Kidney (tissue), 13 donors: ENCODE measurements at regions not wholly inside any gene's neighbourhood (a gene's known extent, or its start where the extent isn't known, plus 50 kb on each side); places are given as distances from the start of the nearest gene placed in this dataset.

Source experiments
- DNase-seq, 5 donors: peaks; one replicate each; pipeline ENCODE4 v3.0.0-alpha.2; 2013 to 2020
- FAIRE-seq: peaks from 2 replicates; lab custom pipeline; 2012; peaks lifted over from hg19 to GRCh38; lab: Jason Lieb, UNC
- H3K27ac ChIP-seq, 2 donors: one replicate each; pipeline ENCODE4 v1.7.0; 2013; ENCODE audit warnings: low read depth in 2 of 2, low read length in 2 of 2, inconsistent platforms in 1 of 2
- H3K27me3 ChIP-seq: one replicate; pipeline ENCODE4 v1.7.1; 2013; ENCODE audit warnings: low read length, inconsistent platforms; ENCODE audit not compliant: control insufficient read depth, insufficient read depth
- H3K36me3 ChIP-seq, 3 donors: one replicate each; pipeline versions ENCODE4 v1.7.0 to v1.7.1; 2013; ENCODE audit warnings: low read length in 3 of 3, control low read depth in 1 of 3, inconsistent platforms in 1 of 3; ENCODE audit not compliant: insufficient read depth in 3 of 3, control insufficient read depth in 2 of 3
- H3K4me1 ChIP-seq, 3 donors: one replicate each; pipeline versions ENCODE4 v1.7.0 to v1.7.1; 2013; ENCODE audit warnings: low read length in 3 of 3, inconsistent platforms in 1 of 3, low read depth in 1 of 3; ENCODE audit not compliant: control insufficient read depth in 2 of 3, insufficient read depth in 2 of 3
- H3K4me3 ChIP-seq, 3 donors: one replicate each; pipeline versions ENCODE4 v1.7.0 to v1.8.1; 2013; ENCODE audit warnings: low read length in 3 of 3, control low read depth in 1 of 3, inconsistent platforms in 1 of 3
- H3K9ac ChIP-seq, 3 donors: one replicate each; pipeline versions ENCODE4 v1.7.0 to v1.7.1; 2013; ENCODE audit warnings: low read length in 3 of 3, control low read depth in 1 of 3, inconsistent platforms in 1 of 3
- H3K9me3 ChIP-seq, 3 donors: one replicate each; pipeline versions ENCODE4 v1.7.0 to v1.7.1; 2013; ENCODE audit warnings: low read length in 3 of 3, control low read depth in 1 of 3, inconsistent platforms in 1 of 3; ENCODE audit not compliant: control insufficient read depth in 2 of 3, insufficient read depth in 1 of 3
- CTCF ChIP-seq: IDR thresholded peaks from 3 replicates; pipeline ENCODE4 v1.5.1; 2012; ENCODE audit warnings: mild to moderate bottlenecking, moderate library complexity, borderline replicate concordance; ENCODE audit not compliant: insufficient read depth; ENCODE audit errors: extremely low read depth
- intact Hi-C: fragments of 100-400 bp; cut with DNase I; formaldehyde crosslinking; loops from one replicate; pipeline ENCODE4 v1.11.1; 2022
- donor health status: control.
- donor health status: control.
- donor health status: control.
- donor health status: control.
- donor health status: control.
- donor health status: DM: yes; HTN: yes; CAD: no.
- donor health status: Normal renal cell carcinoma (clear cell type).

GRCh38 chr2:191626497-191627151 is 51.3 kb upstream of the NABP1 start:
- Histone ChIP-seq H3K9ac (no peak overlapping the region), H3K27me3 (no peaks in the 10 kb centered on the region), H3K4me3 (no peak overlapping the region), H3K27ac (no peak overlapping the region), H3K36me3 (no peaks in the 10 kb centered on the region), H3K4me1 (no peaks in the 10 kb centered on the region), H3K9me3 (no peaks in the 10 kb centered on the region)
- no peak for TF ChIP-seq CTCF
- no peak for FAIRE-seq
- intact Hi-C loops, result no loop called here
- no peak for DNase-seq

- Histone ChIP-seq H3K4me3 (no peak overlapping the region), H3K27me3 (no peaks in the 10 kb centered on the region), H3K4me1 (no peaks in the 10 kb centered on the region), H3K9me3 (no peaks in the 10 kb centered on the region), H3K27ac (no peak overlapping the region), H3K36me3 (no peaks in the 10 kb centered on the region), H3K9ac (no peak overlapping the region)
- intact Hi-C loops, result no loop called here
- FAIRE-seq, result no peak
- no peak for TF ChIP-seq CTCF
- no peak for DNase-seq
Measured at GRCh38 chr2:191627518-191627917, 50.4 kb upstream of the NABP1 start.
